NB4 (cell line): ENCODE measurements at regions not wholly inside any gene's neighbourhood (a gene's known extent, or its start where the extent isn't known, plus 50 kb on each side); places are given as distances from the start of the nearest gene placed in this dataset.
A peak's percentile ranks its signal among the peaks of the same experiment; 100 is the strongest.

ENCODE experiments used
- DNase-seq: peaks from one replicate; pipeline ENCODE4 v3.0.0; 2010; ENCODE audit warnings: low read depth
- H3K4me3 ChIP-seq: one replicate; pipeline ENCODE4 v1.5.1; 2011; ENCODE audit warnings: mild to moderate bottlenecking, low read depth, low read length, moderate library complexity
- MAX ChIP-seq: IDR thresholded peaks from 2 replicates; pipeline ENCODE4 v1.6.1; 2011; ENCODE audit warnings: low read depth, low read length
- MYC ChIP-seq: IDR thresholded peaks from 2 replicates; pipeline ENCODE4 v1.6.1; 2011; ENCODE audit warnings: low read depth, low read length
- POLR2A ChIP-seq: IDR thresholded peaks from 2 replicates; pipeline ENCODE4 v1.6.1; 2011; ENCODE audit warnings: mild to moderate bottlenecking; ENCODE audit not compliant: insufficient read length; ENCODE audit errors: extremely low read depth
- TF ChIP-seq, protein P1 (sequence below): IDR thresholded peaks from one replicate; pipeline ENCODE4 v1.5.1; 2012; ENCODE audit warnings: low read depth, low read length

GRCh38 chr20:60816901-60817300 lies 435.2 kb upstream of the CDH4 start:
- TF ChIP-seq, protein P1, sequence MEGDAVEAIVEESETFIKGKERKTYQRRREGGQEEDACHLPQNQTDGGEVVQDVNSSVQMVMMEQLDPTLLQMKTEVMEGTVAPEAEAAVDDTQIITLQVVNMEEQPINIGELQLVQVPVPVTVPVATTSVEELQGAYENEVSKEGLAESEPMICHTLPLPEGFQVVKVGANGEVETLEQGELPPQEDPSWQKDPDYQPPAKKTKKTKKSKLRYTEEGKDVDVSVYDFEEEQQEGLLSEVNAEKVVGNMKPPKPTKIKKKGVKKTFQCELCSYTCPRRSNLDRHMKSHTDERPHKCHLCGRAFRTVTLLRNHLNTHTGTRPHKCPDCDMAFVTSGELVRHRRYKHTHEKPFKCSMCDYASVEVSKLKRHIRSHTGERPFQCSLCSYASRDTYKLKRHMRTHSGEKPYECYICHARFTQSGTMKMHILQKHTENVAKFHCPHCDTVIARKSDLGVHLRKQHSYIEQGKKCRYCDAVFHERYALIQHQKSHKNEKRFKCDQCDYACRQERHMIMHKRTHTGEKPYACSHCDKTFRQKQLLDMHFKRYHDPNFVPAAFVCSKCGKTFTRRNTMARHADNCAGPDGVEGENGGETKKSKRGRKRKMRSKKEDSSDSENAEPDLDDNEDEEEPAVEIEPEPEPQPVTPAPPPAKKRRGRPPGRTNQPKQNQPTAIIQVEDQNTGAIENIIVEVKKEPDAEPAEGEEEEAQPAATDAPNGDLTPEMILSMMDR = no peak
- TF ChIP-seq MAX (no peak), POLR2A (no peak), MYC (no peak)
- H3K4me3 ChIP-seq = no peak overlapping the region
- no peak for DNase-seq

DNA sequence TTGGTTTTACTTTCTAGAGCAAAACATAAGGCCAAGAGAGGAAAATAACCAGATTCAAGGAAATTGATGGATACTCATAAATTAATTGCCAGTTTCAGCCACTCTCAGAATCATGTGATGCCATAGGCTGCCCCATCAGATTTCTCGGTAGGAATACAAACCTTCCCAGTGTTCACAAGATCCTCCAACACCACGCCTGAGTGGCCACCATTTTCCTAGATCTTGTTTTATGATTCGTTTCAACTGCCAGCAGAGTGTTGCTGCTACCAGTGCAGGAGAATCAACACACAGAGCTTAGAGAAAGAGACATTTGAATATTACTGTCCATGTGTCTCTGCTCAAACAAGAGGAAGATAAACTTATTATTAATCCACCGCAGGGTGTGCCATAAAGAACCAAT lies 434.2 kb upstream of the CDH4 start:
- no peak overlapping the region for H3K4me3 ChIP-seq
- DNase-seq = no peak
- TF ChIP-seq, protein P1 = no peak
- TF ChIP-seq MYC = no peak
- TF ChIP-seq MAX = no peak
- TF ChIP-seq POLR2A = no peak

DNA sequence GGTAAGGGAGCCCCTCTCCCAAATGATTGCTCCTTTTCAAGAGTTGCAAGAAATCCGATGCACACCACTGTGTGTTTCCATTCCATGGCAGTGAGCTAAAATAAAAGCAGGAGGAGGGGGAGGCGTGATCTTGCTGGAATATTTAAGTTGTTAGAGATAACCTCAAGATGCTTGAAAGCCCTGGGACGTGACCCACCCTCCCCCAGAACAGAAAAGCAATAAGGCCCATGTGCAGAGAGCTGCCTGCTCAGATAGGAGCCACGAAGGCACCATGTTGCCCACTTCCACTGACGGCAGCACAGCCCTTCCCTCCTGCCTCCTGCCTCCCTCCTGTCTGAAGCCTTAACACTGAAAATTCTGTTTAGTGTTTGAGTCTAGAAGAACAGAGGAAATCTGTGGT lies 432.6 kb upstream of the CDH4 start:
- no peak overlapping the region for H3K4me3 ChIP-seq
- DNase-seq = no peak
- TF ChIP-seq MYC (no peak), MAX (no peak), POLR2A (no peak)
- TF ChIP-seq, protein P1 = no peak

- DNase-seq = no peak
- no peak overlapping the region for H3K4me3 ChIP-seq
- TF ChIP-seq POLR2A = no peak
- TF ChIP-seq, protein P1 = no peak
- no peak for TF ChIP-seq MAX
- no peak for TF ChIP-seq MYC
These were observed 431.9 kb upstream of the CDH4 start for GRCh38 chr20:60820149-60820548.

- TF ChIP-seq MYC = no peak
- TF ChIP-seq POLR2A = no peak
- TF ChIP-seq, protein P1 = no peak
- TF ChIP-seq MAX = no peak
- H3K4me3 ChIP-seq = no peak overlapping the region
- DNase-seq = peak; percentile 40
These were observed 431.1 kb upstream of the CDH4 start for GRCh38 chr20:60820918-60821317.
